ENCODE measurements at regions not wholly inside any gene's neighbourhood (a gene's known extent, or its start where the extent isn't known, plus 50 kb on each side); places are given as distances from the start of the nearest gene placed in this dataset.
A peak's percentile ranks its signal among the peaks of the same experiment; 100 is the strongest.
"Not testable (repeated sequence)": the region's sequence is repeated elsewhere in the genome, so short reads cannot be mapped to it uniquely, and the experiment has no call there.

GRCh38 chr12:25615119-25615518 lies 62.0 kb upstream of the LMNTD1 start:
- peak; percentile 85 for DNase-seq

- no peak for DNase-seq
Observed at GRCh38 chr12:25616286-25616685, 63.2 kb upstream of the LMNTD1 start.

- no peak for DNase-seq
Observed at GRCh38 chr12:25617991-25618390, 64.9 kb upstream of the LMNTD1 start.

GRCh38 chr12:25623816-25624215 lies 70.7 kb upstream of the LMNTD1 start:
- DNase-seq = no peak

- peak; percentile 53 for DNase-seq
Observed at GRCh38 chr12:25625146-25625545, 72.1 kb upstream of the LMNTD1 start.

- DNase-seq = no peak
Observed at GRCh38 chr12:25629341-25629740, 76.3 kb upstream of the LMNTD1 start.

- DNase-seq = not testable (repeated sequence)
Observed at GRCh38 chr12:25630735-25631515, 77.8 kb upstream of the LMNTD1 start.

- not testable (repeated sequence) for DNase-seq
Observed at GRCh38 chr12:25633149-25633548, 80.1 kb upstream of the LMNTD1 start.

GRCh38 chr12:25637752-25638151 lies 84.7 kb upstream of the LMNTD1 start:
- no peak for DNase-seq

GRCh38 chr12:25639406-25639805 lies 86.3 kb upstream of the LMNTD1 start:
- DNase-seq = no peak

GRCh38 chr12:25644979-25645378 lies 91.9 kb upstream of the LMNTD1 start:
- DNase-seq = peak; percentile 67

- no peak for DNase-seq
Observed at GRCh38 chr12:25645427-25645826, 92.3 kb upstream of the LMNTD1 start.

GRCh38 chr12:25651931-25652330 lies 98.8 kb upstream of the LMNTD1 start:
- no peak for DNase-seq

- DNase-seq = no peak
Observed at GRCh38 chr12:25652371-25652770, 99.3 kb upstream of the LMNTD1 start.

GRCh38 chr12:25653487-25654175 lies 100.5 kb upstream of the LMNTD1 start:
- DNase-seq = no peak

GRCh38 chr12:25655702-25656101 lies 102.6 kb upstream of the LMNTD1 start:
- DNase-seq = no peak

- DNase-seq = no peak
Observed at GRCh38 chr12:25659621-25660020, 106.5 kb upstream of the LMNTD1 start.

- DNase-seq = no peak
Observed at GRCh38 chr12:25670076-25671055, 117.3 kb upstream of the LMNTD1 start.

- peak; percentile 85 for DNase-seq
Observed at GRCh38 chr12:25675808-25676207, 122.7 kb upstream of the LMNTD1 start.

- no peak for DNase-seq
Observed at GRCh38 chr12:25677232-25677937, 124.3 kb upstream of the LMNTD1 start.

- DNase-seq = no peak
Observed at GRCh38 chr12:25681580-25681979, 128.5 kb upstream of the LMNTD1 start.

- DNase-seq = no peak
Observed at GRCh38 chr12:25682421-25682820, 129.3 kb upstream of the LMNTD1 start.

- no peak for DNase-seq
Observed at GRCh38 chr12:25684070-25684469, 131.0 kb upstream of the LMNTD1 start.
